ENCODE measurements at regions not wholly inside any gene's neighbourhood (a gene's known extent, or its start where the extent isn't known, plus 50 kb on each side); places are given as distances from the start of the nearest gene placed in this dataset.

DNA sequence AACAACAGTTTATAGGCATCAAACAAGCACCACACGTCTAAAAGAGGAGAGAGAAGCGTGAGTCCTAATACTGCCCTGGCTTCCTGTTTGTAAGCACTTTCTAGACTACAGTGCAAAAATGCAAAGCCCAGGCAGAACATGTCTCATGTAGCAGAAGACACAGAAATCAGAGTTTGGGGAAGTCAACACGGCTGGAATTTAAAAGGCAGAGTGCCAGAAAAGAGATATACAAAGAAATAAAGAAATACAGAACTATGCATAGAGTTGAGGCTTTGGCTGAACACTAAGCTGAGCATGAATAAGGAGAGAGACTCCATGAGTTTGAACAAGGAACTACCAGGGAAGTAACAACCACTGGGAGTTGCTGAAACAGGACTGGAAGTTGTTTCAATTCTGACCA, 566.6 kb upstream of the NR5A2 start:
- no peak for DNase-seq (ENCODE audit: insufficient read length, low spot score)
- FAIRE-seq: no peak
- TF ChIP-seq SPI1 (IDR thresholded peaks at IDR 0.05; ENCODE audit: low read depth, low read length) (0 out of 2 replicates have a peak, but pooled peaks have one; percentile 9), POU2F2 (IDR thresholded peaks at IDR 0.05; ENCODE audit: low read depth, low read length) (no peak), PAX5 (IDR thresholded peaks at IDR 0.05; ENCODE audit: insufficient read depth, low read length, severe bottlenecking) (no peak), POLR2A (IDR thresholded peaks at IDR 0.05; ENCODE audit: low read depth, low read length) (no peak)

- TF ChIP-seq TAF1 (IDR thresholded peaks at IDR 0.05; ENCODE audit: low read depth, low read length) (no peak), PAX5 (IDR thresholded peaks at IDR 0.05; ENCODE audit: insufficient read depth, low read length, severe bottlenecking) (no peak), POU2F2 (IDR thresholded peaks at IDR 0.05; ENCODE audit: low read depth, low read length) (no peak), POLR2A (IDR thresholded peaks at IDR 0.05; ENCODE audit: low read depth, low read length) (no peak), SPI1 (IDR thresholded peaks at IDR 0.05; ENCODE audit: low read depth, low read length) (no peak), POLR2AphosphoS5 (IDR thresholded peaks at IDR 0.05; ENCODE audit: low read depth, low read length) (no peak)
- FAIRE-seq (no peak), DNase-seq (ENCODE audit: insufficient read length, low spot score) (no peak)
These were observed 563.9 kb upstream of the NR5A2 start for GRCh38 chr1:199463521-199464127.

DNA sequence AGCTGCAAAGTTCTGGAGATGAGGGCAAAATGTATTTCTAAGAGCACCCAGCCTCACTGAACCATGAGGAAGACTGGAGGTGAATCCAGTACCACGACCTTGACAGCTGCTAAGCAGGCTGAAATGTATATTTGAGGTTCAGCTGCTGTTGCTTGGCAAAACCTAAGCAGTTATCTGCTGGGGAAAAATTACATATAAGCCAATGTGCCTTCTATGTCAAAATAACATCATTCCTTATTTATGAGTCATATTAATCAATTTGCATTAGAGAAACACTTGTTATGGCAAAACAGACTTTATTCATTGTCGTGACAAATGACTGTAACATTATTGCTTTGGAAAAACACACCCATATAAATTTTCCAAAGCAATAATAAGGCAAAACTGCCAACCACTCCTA, 560.5 kb upstream of the NR5A2 start:
- DNase-seq (ENCODE audit: insufficient read length, low spot score): no peak
- no peak for FAIRE-seq
- TF ChIP-seq TAF1 (IDR thresholded peaks at IDR 0.05; ENCODE audit: low read depth, low read length) (no peak), POLR2A (IDR thresholded peaks at IDR 0.05; ENCODE audit: low read depth, low read length) (no peak), POLR2AphosphoS5 (IDR thresholded peaks at IDR 0.05; ENCODE audit: low read depth, low read length) (no peak), POU2F2 (IDR thresholded peaks at IDR 0.05; ENCODE audit: low read depth, low read length) (no peak), SPI1 (IDR thresholded peaks at IDR 0.05; ENCODE audit: low read depth, low read length) (no peak), PAX5 (IDR thresholded peaks at IDR 0.05; ENCODE audit: insufficient read depth, low read length, severe bottlenecking) (no peak)

DNA sequence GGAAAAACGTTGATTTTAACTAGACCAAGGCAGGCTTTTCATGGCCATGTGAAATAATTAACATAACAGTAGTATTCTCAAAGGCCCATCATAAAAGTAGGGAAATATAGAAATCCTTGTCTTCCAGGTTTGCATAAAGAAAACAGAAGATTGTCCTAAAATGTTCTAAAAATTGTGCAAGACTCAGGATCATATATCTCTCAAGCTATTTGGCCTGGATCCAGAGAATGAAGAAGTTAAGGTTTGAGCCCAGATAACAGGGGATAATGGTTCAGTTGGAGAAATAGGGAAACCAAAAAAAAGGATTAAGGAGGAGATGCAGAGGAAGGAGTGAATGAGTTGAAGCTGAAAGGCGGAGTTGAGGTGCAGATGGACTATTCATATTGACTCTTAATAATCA, 555.5 kb upstream of the NR5A2 start:
- no peak for FAIRE-seq
- TF ChIP-seq SPI1 (IDR thresholded peaks at IDR 0.05; ENCODE audit: low read depth, low read length) (no peak), TAF1 (IDR thresholded peaks at IDR 0.05; ENCODE audit: low read depth, low read length) (no peak), POU2F2 (IDR thresholded peaks at IDR 0.05; ENCODE audit: low read depth, low read length) (no peak), POLR2A (IDR thresholded peaks at IDR 0.05; ENCODE audit: low read depth, low read length) (no peak), POLR2AphosphoS5 (IDR thresholded peaks at IDR 0.05; ENCODE audit: low read depth, low read length) (no peak), PAX5 (IDR thresholded peaks at IDR 0.05; ENCODE audit: insufficient read depth, low read length, severe bottlenecking) (no peak)
- no peak for DNase-seq (ENCODE audit: insufficient read length, low spot score)

- no peak for FAIRE-seq
- TF ChIP-seq TAF1 (IDR thresholded peaks at IDR 0.05; ENCODE audit: low read depth, low read length) (no peak), POLR2AphosphoS5 (IDR thresholded peaks at IDR 0.05; ENCODE audit: low read depth, low read length) (no peak), PAX5 (IDR thresholded peaks at IDR 0.05; ENCODE audit: insufficient read depth, low read length, severe bottlenecking) (no peak), POU2F2 (IDR thresholded peaks at IDR 0.05; ENCODE audit: low read depth, low read length) (no peak), SPI1 (IDR thresholded peaks at IDR 0.05; ENCODE audit: low read depth, low read length) (no peak), POLR2A (IDR thresholded peaks at IDR 0.05; ENCODE audit: low read depth, low read length) (no peak)
- no peak for DNase-seq (ENCODE audit: insufficient read length, low spot score)
These were observed 554.5 kb upstream of the NR5A2 start for GRCh38 chr1:199472978-199473377.

GRCh38 chr1:199474738-199475137, 552.8 kb upstream of the NR5A2 start:
- no peak for FAIRE-seq

GRCh38 chr1:199482426-199482825, 545.1 kb upstream of the NR5A2 start:
- no peak for DNase-seq (ENCODE audit: insufficient read length, low spot score)
- FAIRE-seq: no peak

More at GRCh38 chr1:199474738-199475137, 552.8 kb upstream of the NR5A2 start:
- no peak for DNase-seq (ENCODE audit: insufficient read length, low spot score)
- TF ChIP-seq SPI1 (IDR thresholded peaks at IDR 0.05; ENCODE audit: low read depth, low read length) (no peak), POLR2A (IDR thresholded peaks at IDR 0.05; ENCODE audit: low read depth, low read length) (no peak), POLR2AphosphoS5 (IDR thresholded peaks at IDR 0.05; ENCODE audit: low read depth, low read length) (no peak), TAF1 (IDR thresholded peaks at IDR 0.05; ENCODE audit: low read depth, low read length) (no peak), POU2F2 (IDR thresholded peaks at IDR 0.05; ENCODE audit: low read depth, low read length) (no peak), PAX5 (IDR thresholded peaks at IDR 0.05; ENCODE audit: insufficient read depth, low read length, severe bottlenecking) (no peak)

GRCh38 chr1:199489594-199489993, 537.9 kb upstream of the NR5A2 start:
- DNase-seq (ENCODE audit: insufficient read length, low spot score) (no peak), FAIRE-seq (peak; percentile 60)
- TF ChIP-seq TAF1 (IDR thresholded peaks at IDR 0.05; ENCODE audit: low read depth, low read length): no peak
- no peak for TF ChIP-seq POLR2A (IDR thresholded peaks at IDR 0.05; ENCODE audit: low read depth, low read length)
- no peak for TF ChIP-seq SPI1 (IDR thresholded peaks at IDR 0.05; ENCODE audit: low read depth, low read length)
- TF ChIP-seq POLR2AphosphoS5 (IDR thresholded peaks at IDR 0.05; ENCODE audit: low read depth, low read length): no peak
- no peak for TF ChIP-seq PAX5 (IDR thresholded peaks at IDR 0.05; ENCODE audit: insufficient read depth, low read length, severe bottlenecking)
- no peak for TF ChIP-seq POU2F2 (IDR thresholded peaks at IDR 0.05; ENCODE audit: low read depth, low read length)

More at GRCh38 chr1:199482426-199482825, 545.1 kb upstream of the NR5A2 start:
- TF ChIP-seq POLR2AphosphoS5 (IDR thresholded peaks at IDR 0.05; ENCODE audit: low read depth, low read length) (no peak), SPI1 (IDR thresholded peaks at IDR 0.05; ENCODE audit: low read depth, low read length) (no peak), POLR2A (IDR thresholded peaks at IDR 0.05; ENCODE audit: low read depth, low read length) (no peak), POU2F2 (IDR thresholded peaks at IDR 0.05; ENCODE audit: low read depth, low read length) (no peak), PAX5 (IDR thresholded peaks at IDR 0.05; ENCODE audit: insufficient read depth, low read length, severe bottlenecking) (no peak), TAF1 (IDR thresholded peaks at IDR 0.05; ENCODE audit: low read depth, low read length) (no peak)

- no peak for DNase-seq (ENCODE audit: insufficient read length, low spot score)
- no peak for FAIRE-seq
- TF ChIP-seq POLR2A (IDR thresholded peaks at IDR 0.05; ENCODE audit: low read depth, low read length) (no peak), POU2F2 (IDR thresholded peaks at IDR 0.05; ENCODE audit: low read depth, low read length) (no peak), PAX5 (IDR thresholded peaks at IDR 0.05; ENCODE audit: insufficient read depth, low read length, severe bottlenecking) (no peak), POLR2AphosphoS5 (IDR thresholded peaks at IDR 0.05; ENCODE audit: low read depth, low read length) (no peak), TAF1 (IDR thresholded peaks at IDR 0.05; ENCODE audit: low read depth, low read length) (no peak), SPI1 (IDR thresholded peaks at IDR 0.05; ENCODE audit: low read depth, low read length) (no peak)
These were observed 536.6 kb upstream of the NR5A2 start for GRCh38 chr1:199490769-199491527.
